Non-pigmented ciliary epithelial cell (primary cell): ENCODE measurements at regions not wholly inside any gene's neighbourhood (a gene's known extent, or its start where the extent isn't known, plus 50 kb on each side); places are given as distances from the start of the nearest gene placed in this dataset.
"Not testable (repeated sequence)": the region's sequence is repeated elsewhere in the genome, so short reads cannot be mapped to it uniquely, and the experiment has no call there.

ENCODE experiments used
- DNase-seq: peaks from one replicate; pipeline ENCODE4 v3.0.0-alpha.2; 2010; ENCODE audit warnings: low read depth

GRCh38 chr4:53866055-53866454 is 198.3 kb downstream of the CHIC2 start:
- no peak for DNase-seq

GRCh38 chr4:53865054-53865453 is 199.4 kb downstream of the CHIC2 start:
- no peak for DNase-seq

DNA sequence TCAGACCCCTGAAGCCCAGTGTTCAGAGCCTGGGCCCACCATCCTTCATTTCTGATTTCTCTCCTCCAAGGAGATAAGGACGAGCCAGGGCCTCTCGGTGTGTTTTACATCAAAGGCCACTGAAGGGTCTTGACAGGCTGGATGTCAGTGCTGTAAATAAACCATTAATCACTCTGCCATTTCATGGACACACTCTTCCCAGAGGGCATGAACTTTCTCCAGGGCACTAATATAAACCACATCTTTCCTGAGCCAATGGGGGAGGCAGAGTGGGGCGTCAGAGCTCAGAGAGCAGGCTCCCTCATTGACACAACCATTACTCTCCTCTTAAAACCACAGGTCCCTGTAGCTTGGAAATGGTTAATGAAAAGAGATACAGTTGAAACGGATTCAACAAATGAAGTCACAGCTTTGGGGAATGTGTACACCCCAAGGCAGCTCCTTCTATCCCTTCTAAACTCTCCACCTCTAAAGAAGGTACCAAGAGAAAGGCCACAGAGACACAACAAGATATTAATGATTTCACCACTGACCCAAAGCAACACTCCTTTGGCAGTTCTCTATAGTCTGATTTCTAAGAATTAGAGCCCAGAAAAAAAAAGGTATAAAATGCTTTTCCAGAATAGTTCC is 200.6 kb downstream of the CHIC2 start:
- no peak for DNase-seq

GRCh38 chr4:53863158-53863557 is 201.2 kb downstream of the CHIC2 start:
- DNase-seq = no peak

DNA sequence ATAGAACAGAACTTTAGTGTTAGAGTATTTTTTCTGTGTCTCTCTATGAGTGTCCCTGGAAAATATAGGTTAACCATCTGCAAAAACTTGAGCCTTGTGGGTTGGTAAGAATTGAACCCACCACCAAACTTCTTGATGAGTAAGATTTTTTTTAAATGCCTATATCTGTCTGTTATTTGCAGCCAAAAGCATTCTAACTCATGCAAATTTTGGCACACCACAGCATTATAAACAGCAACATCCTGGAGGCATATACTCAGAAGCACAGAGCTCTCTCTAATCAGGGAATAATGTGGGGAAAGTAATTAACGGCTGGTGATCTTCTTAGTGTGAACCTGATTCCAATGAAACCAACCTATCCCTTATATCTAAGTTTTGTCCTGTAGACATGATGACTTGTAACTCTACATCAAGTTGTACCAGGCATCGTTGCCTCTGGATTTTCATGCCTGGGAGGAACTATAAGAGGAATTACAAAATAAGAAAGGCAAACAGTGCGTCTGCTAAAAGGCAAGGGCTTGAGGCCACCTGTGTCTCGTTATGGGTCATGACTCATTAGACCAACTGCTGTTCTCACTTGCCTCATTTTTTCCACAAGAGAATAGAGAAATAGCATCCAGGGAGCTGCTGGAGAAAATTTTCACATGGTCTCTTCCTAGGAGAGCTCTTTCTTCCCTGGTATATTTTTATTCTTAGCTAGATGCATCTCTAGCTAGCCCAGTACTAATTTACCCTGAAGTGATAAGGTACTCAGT is 202.4 kb downstream of the CHIC2 start:
- DNase-seq = peak; percentile 83

DNA sequence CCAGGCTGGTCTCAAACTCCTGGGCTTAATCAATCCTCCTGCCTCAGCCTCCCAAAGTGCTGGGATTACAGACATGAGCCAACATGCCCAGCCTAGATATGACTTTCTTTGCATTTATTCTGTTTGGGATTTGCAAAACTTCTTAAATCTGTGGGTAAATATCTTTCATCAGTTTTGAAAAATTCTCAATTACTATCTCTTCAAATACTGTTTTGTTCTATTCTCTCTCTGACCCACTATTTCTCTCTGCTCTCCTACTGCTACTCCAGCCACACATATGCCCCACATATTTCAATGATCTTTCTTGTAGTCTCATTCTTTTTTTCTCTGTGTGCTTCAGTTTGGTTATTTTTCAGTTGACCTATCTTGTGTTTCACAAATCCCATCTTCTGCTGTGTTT is 205.1 kb downstream of the CHIC2 start:
- DNase-seq = no peak

GRCh38 chr4:53858744-53859143 is 205.7 kb downstream of the CHIC2 start:
- DNase-seq = no peak

- DNase-seq = peak; percentile 67
Observed at GRCh38 chr4:53855581-53856250, 208.7 kb downstream of the CHIC2 start.

DNA sequence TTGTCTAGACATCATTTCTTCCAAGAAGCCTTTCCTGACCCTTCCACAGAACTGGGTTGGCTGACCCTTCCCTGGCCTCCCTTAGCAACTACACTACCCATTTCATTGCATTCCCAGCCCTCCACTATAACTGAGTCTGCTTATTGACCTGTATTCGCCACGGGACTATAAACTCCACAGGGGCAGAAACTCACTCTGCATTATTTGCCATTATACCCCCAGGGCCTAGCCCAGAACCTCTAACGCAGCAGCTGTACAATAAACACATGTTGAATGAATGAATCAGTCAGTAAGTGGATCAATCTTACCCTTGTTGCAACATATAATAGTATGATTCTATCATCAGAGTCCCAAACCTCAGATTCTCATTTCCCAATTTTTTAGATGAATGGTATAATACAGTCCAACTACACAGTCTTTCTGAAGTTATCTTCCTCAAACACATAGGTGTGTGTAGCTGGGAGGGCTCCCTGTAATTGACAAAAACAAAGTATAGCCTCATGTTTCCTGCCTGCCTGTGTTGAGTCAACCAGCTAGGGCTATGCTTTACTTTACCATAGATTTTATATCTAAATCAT is 209.3 kb downstream of the CHIC2 start:
- no peak for DNase-seq

- no peak for DNase-seq
Observed at GRCh38 chr4:53852343-53852742, 212.1 kb downstream of the CHIC2 start.

GRCh38 chr4:53847965-53848364 is 216.4 kb downstream of the CHIC2 start:
- DNase-seq = no peak

DNA sequence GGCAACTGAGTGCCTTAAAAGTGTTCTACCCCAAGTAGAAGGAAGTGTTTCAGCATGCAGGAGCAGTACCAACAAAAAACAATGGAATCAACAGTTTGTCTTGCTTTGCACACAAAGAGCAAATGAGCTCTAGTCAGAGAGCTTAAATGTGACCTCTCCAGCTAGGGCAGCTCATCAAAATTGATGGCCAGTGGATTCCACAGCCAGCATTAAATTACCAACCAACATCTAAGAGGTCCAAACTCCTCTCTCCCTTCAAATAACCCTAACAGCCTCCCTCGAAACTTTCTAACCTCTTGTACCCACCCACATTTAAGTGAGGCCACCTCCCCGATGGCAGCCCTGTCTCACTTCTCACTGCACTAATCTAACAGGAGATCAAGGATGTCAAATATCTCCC is 219.9 kb downstream of the CHIC2 start:
- no peak for DNase-seq

DNA sequence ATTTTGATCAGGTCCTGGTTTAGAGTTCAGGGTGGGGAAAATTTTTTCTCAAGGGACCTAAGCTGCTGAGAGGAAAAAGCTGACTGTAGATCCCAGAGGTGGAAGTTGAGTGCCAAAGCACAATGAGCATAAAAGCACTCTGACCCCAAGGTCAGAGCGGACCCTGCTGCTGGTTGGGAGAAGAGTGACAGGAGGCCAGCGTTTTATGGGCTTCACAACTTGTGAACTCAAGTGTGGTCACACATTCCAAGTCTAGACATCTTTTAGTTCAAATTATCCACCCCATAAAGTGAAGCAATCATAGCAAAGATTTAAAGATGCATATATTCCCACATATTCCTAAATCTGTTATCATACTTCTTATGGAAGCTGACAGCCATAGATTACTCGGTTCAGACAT is 220.3 kb downstream of the CHIC2 start:
- DNase-seq = no peak

DNA sequence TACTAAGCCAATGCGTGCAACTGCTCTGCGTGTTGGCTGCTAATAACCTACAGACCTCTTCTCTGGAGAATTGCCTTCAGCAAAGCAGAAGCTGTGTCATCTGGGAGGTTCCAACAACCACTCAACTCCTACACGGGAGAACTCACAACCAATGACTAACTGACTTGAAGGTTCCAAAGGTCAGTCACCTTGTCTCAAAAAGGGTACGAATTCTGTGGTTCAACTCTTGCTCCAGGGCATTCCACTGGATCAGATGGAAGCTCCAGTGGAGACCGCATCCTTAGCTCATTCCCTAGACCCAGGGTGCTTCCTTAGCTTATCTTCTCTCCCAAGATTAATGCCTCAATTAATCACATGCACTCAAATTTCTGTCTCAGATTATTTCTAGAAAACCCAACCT is 222.7 kb downstream of the CHIC2 start:
- DNase-seq = no peak

GRCh38 chr4:53840643-53841042 is 223.8 kb downstream of the CHIC2 start:
- DNase-seq = no peak

- not testable (repeated sequence) for DNase-seq
Observed at GRCh38 chr4:53833302-53834003, 231.0 kb downstream of the CHIC2 start.

- no peak for DNase-seq
Observed at GRCh38 chr4:53832549-53832948, 231.9 kb downstream of the CHIC2 start.

GRCh38 chr4:53830511-53830910 is 233.9 kb downstream of the CHIC2 start:
- DNase-seq = no peak

DNA sequence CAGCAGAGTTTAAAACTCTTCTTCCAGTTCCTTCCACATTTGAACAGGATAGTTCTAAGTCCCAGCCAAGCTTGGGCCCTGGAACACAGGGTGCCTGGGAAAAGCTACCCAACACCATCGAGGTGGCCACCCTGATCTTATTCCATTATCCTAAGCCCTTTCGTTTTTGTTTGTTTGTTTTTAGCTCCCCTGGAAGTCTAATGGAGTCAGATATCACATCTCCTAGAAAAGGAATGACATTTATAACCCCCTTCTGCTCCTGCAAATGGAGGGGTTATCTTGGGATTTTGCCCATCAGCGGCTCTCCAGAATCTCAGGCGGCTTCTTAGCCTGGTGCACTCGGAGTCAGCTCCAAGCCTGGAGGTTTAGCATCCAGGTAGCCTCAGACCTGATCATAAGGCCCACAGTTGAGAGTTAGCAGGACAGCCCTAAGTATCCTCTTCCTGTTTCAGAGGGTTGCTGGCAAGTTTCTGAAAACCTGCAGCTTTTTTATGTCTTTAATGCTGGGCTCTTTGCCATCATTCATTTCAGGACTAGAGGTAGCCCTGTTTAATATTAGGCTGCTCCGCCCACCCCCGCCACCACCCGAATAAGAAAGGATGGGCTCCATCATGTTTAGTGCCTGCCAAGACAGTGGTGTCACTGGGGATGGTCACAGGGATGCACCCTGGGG is 230.0 kb upstream of the LNX1 start:
- DNase-seq = no peak

- DNase-seq = no peak
Observed at GRCh38 chr4:53818104-53818503, 226.8 kb upstream of the LNX1 start.

DNA sequence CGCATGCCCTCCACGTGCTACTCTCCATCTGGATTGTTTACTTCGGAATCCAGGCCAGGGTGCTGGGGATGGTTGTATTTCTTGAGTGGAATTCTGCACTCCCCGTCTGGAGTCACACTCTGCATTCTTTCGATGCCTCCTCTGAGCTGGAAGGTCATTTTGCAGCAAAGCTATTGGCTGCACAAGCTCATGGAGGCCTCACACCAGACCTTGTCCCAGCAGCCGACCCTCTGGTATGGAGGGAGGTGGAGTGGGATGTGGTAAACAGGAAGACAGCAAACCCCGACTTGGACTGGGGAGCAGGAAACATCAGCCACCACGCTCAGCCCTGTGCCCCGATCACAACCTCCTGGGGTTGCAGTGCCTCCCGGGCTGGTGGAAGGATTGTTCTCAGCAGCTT is 225.3 kb upstream of the LNX1 start:
- no peak for DNase-seq

DNA sequence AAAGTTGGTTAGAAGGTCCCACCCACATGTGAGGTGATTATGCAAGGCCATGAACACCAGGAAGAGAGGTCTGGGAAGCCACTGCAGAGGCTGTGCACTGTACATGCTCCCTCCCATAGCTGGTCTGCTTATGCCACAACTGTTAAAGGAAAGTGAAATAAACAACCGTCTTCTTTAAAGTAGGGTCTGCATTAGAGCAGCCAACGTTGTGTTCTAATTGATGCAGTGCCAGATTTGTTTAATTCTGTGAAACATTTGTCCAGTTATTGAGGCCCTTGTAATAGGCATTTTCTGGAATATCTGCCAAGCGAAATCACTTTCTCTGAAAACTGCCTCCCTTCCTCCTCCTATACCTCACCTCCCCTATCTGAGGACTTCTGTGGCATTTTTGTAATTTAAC is 224.0 kb upstream of the LNX1 start:
- no peak for DNase-seq
